RWPE1 (cell line): ENCODE measurements at regions not wholly inside any gene's neighbourhood (a gene's known extent, or its start where the extent isn't known, plus 50 kb on each side); places are given as distances from the start of the nearest gene placed in this dataset.

Experiments used
- CTCF ChIA-PET: fragments of 350-600 bp; sonication (Branson Sonifier 250); formaldehyde crosslinking; extraction: SDS; loops from one replicate; lab custom pipeline; 2021; lab: Yijun Ruan, JAX
- POLR2A ChIA-PET: fragments of 400-600 bp; formaldehyde crosslinking; extraction: SDS; loops from one replicate; lab custom pipeline; 2020; ENCODE audit warnings: antibody characterized with exemption; ENCODE audit not compliant: low non-redundant PET; lab: Yijun Ruan, JAX
- DNase-seq: peaks from one replicate; pipeline ENCODE4 v3.0.0; 2012; ENCODE audit warnings: low spot score
- H3K27ac ChIP-seq: fragments of 450-650 bp; 2 replicates; pipeline ENCODE4 v1.5.1; 2017
- CTCF ChIP-seq: fragments of 450-650 bp; conservative IDR thresholded peaks from 2 replicates; pipeline ENCODE4 v1.5.1; 2017; ENCODE audit warnings: low read depth, mild to moderate bottlenecking

GRCh38 chr14:23707415-23707814 lies 71.3 kb downstream of the DHRS2 start:
- no peak for TF ChIP-seq CTCF
- DNase-seq: no peak
- H3K27ac ChIP-seq: no peak overlapping the region
- POLR2A ChIA-PET: no interaction called here
- CTCF ChIA-PET: no interaction called here

DNA sequence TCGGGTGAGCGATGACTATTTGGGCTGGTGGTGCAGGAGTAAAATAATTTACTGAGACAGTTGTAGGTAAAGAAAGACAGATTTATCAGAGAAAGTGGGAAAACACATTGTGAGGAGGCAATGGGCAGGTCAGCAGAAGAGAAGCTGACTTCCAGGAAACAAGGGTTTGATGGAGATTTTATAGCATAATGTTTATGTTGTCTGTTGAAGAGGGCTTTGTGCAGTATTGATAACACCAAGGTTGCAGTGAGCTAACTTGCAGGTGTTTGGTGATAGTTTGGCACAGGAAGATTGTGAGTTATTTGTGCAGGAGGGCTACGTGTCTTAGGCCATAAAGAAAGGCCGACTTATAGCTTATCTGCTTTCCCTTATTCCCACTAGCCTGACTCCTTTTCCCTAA lies 72.2 kb downstream of the DHRS2 start:
- no peak for DNase-seq
- H3K27ac ChIP-seq: no peak overlapping the region
- ChIA-PET CTCF (no interaction called here), POLR2A (no interaction called here)
- TF ChIP-seq CTCF: no peak

- H3K27ac ChIP-seq: no peak overlapping the region
- ChIA-PET POLR2A (no interaction called here), CTCF (no interaction called here)
- no peak for TF ChIP-seq CTCF
- no peak for DNase-seq
These were observed 73.8 kb downstream of the DHRS2 start for GRCh38 chr14:23709923-23710322.

DNA sequence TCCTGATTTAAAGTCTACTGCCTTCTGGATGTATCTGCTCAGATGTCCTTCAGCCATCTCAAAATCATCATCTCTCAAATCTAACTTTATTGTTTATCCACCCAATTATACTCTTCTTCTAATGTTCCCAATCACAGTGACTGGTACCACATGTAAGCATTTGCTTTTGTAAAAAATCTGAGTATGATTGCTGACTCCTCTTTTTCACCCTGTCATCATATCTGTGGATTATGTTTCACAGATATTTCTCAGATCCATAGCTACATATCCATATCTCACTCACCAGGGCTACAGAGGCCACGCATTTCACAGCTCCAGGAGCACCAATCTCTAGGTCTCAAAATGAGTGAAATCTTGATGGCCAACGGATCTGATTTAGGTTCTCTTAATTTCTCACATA lies 76.1 kb downstream of the DHRS2 start:
- H3K27ac ChIP-seq: no peak overlapping the region
- ChIA-PET CTCF (interaction anchor here (0.6 to 1.7 kb wide), 2 partner anchors 20 to 198 kb away, joined by 3 to 7 read pairs; no protein-coding TSS in a partner anchor), POLR2A (no interaction called here)
- no peak for TF ChIP-seq CTCF
- DNase-seq: no peak

DNA sequence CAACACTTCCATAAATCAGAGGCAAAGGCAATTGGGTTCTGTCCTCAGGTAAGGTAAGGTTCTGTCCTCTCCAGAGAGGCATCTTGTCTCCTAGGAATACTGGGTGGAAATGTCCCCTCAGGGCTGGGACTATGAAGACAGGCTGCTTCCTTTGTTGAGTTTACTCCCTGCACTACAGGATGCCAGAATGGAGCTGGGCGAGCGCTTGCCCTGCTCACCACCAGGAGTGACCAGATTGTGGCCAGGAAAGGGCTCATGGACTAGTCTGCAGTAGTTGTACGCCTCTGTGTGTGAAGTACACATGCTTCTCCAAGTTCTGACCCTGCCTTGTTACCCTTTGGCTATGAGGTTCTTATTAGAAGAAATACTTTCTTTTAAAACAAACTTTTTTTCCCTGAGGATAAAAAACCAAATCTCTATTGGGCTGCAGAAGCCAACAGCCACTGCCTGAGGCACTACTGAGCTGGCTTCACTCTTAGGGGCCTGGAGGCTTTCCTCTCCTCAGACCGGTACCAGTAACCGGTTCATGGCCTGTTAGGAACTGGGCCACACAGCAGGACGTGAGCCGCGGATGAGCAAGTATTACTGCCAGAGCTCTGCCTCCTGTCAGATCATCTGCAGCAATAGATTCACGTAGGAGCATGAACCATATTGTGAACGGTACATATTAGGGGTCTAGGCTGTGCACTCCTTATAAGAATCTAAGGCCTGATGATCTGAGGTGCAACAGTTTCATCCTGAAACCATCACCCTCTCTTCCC lies 83.2 kb downstream of the DHRS2 start:
- no peak for DNase-seq
- CTCF ChIA-PET: interaction anchor here (0.7 kb wide), 1 partner anchor 156 kb away, joined by 3 read pairs; no protein-coding TSS in a partner anchor
- POLR2A ChIA-PET: no interaction called here
- TF ChIP-seq CTCF: no peak
- H3K27ac ChIP-seq: no peak overlapping the region

DNA sequence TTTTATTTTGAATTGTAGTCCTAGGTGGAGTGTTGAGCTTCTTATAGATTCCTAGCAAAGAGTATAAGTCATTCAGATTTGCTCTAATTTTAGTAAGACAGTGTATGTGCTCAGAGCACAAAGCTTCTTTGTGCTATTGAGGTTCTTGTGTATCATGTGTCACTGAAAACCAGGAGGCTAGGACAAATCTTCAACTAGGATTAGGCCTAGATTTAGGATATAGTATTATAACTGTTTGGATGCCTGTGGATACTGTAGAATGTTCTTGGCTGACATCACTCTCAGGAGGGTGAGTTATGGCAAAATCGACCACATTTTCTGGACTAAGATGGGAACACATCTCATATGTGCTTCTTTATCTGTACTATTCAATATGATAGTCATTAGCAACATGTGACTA lies 86.5 kb downstream of the DHRS2 start:
- ChIA-PET POLR2A (no interaction called here), CTCF (interaction anchor here (0.6 kb wide), 1 partner anchor 90 kb away, joined by 3 read pairs; no protein-coding TSS in a partner anchor)
- no peak for TF ChIP-seq CTCF

More for the DNA sequence above, 86.5 kb downstream of the DHRS2 start:
- DNase-seq: no peak
- H3K27ac ChIP-seq: no peak overlapping the region
